ENCODE measurements at regions not wholly inside any gene's neighbourhood (a gene's known extent, or its start where the extent isn't known, plus 50 kb on each side); places are given as distances from the start of the nearest gene placed in this dataset.

DNA sequence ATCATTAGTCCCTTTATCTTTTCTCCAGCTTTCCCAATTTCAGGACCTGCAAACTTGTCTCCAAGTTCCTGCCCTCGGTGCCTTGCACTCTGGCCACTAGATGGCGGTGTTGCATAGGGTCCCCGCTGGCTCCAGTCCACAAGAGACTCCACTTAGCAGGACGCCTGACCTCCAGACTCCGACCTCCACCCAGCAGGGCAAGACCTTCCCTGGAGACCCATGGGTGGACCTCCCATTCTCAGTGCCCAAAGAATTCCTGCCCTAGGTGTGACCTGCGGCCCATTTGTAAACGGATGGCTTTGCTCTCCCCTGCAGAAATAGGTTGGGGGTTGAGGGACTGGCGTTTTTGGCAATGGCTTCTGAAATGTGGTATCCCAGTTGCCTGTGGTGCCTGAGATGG, 82.6 kb downstream of the LSM3 start:
- TF ChIP-seq ZNF274 (IDR thresholded peaks at IDR 0.05; ENCODE audit: low read depth, low read length) (no peak), SUZ12 (IDR thresholded peaks at IDR 0.05; ENCODE audit: extremely low read depth, insufficient read depth, insufficient read length) (no peak), YY1 (IDR thresholded peaks at IDR 0.05; ENCODE audit: insufficient read depth, insufficient read length) (no peak)
